Smooth muscle cell (in vitro differentiated cells): ENCODE measurements at regions not wholly inside any gene's neighbourhood (a gene's known extent, or its start where the extent isn't known, plus 50 kb on each side); places are given as distances from the start of the nearest gene placed in this dataset.

Source experiments
- DNase-seq: peaks from one replicate; lab custom pipeline; 2025; ENCODE audit not compliant: unreplicated experiment; lab: John Stamatoyannopoulos, UW
- H2AFZ ChIP-seq: fragments of 200-600 bp; sonication (generic); 2 replicates; pipeline ENCODE4 v1.6.0; 2016; ENCODE audit warnings: antibody characterized with exemption, low read depth, mild to moderate bottlenecking
- H3F3A ChIP-seq: fragments of 200-600 bp; sonication (generic); 2 replicates; pipeline ENCODE4 v1.6.0; 2017; ENCODE audit warnings: antibody characterized with exemption, low read depth
- H3K27ac ChIP-seq: fragments of 200-600 bp; sonication (generic); 2 replicates; pipeline ENCODE4 v1.5.1; 2016; ENCODE audit warnings: low read depth, mild to moderate bottlenecking
- H3K27me3 ChIP-seq: fragments of 200-600 bp; sonication (generic); 2 replicates; pipeline ENCODE4 v1.6.1; 2016; ENCODE audit warnings: low read depth, mild to moderate bottlenecking
- H3K36me3 ChIP-seq: fragments of 200-600 bp; sonication (generic); 2 replicates; pipeline ENCODE4 v1.5.1; 2016; ENCODE audit warnings: low read depth
- H3K4me1 ChIP-seq: fragments of 200-600 bp; sonication (generic); 2 replicates; pipeline ENCODE4 v1.5.1; 2016; ENCODE audit warnings: low read depth
- H3K4me2 ChIP-seq: fragments of 200-600 bp; sonication (generic); 2 replicates; pipeline ENCODE4 v1.6.0; 2016; ENCODE audit warnings: mild to moderate bottlenecking
- H3K4me3 ChIP-seq: fragments of 200-600 bp; sonication (generic); 2 replicates; pipeline ENCODE4 v1.5.1; 2016; ENCODE audit warnings: mild to moderate bottlenecking
- H3K79me2 ChIP-seq: fragments of 200-600 bp; sonication (generic); 2 replicates; pipeline ENCODE4 v1.6.0; 2016; ENCODE audit warnings: low read depth, mild to moderate bottlenecking
- H3K9ac ChIP-seq: fragments of 200-600 bp; sonication (generic); 2 replicates; pipeline ENCODE4 v1.6.0; 2016; ENCODE audit warnings: low read depth
- H3K9me3 ChIP-seq: fragments of 200-600 bp; sonication (generic); replicated peaks from 2 replicates; pipeline ENCODE4 v1.5.1; 2016; ENCODE audit warnings: low read depth
- H4K20me1 ChIP-seq: fragments of 200-600 bp; sonication (generic); 2 replicates; pipeline ENCODE4 v1.6.0; 2016; ENCODE audit warnings: low read depth
- WGBS: methylation state at CpG from one replicate; pipeline ENCODE4 v1.1.7; 2016; ENCODE audit warnings: low lambda C conversion rate; 5-methylcytosine and 5-hydroxymethylcytosine counted together
- TF ChIP-seq, protein P1 (sequence below): fragments of 200-600 bp; sonication (generic); IDR thresholded peaks from 2 replicates; pipeline ENCODE4 v1.5.1; 2017; ENCODE audit warnings: borderline replicate concordance, mild to moderate bottlenecking, antibody characterized with exemption; ENCODE audit not compliant: insufficient read depth, poor library complexity, severe bottlenecking

DNA sequence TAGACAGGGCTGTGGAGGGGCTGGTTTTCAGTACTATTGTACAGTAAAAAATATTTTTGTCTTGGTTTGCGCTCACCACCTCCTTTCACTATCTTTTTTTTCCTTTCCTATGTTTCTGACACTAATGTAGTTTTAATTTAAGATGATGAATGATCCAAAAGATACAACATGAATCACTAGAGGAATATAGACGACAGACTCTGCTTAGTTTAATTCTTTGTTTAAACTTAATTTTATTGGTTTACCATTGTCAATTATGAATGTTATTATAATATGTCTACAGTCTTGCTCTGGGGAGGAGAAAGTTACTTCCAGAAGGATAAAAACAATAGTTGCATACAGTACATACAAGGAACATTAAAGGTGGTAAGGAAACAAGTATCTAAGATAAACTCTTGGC, 682.4 kb upstream of the ADGRL4 start:
- Histone ChIP-seq H3K4me2 (no peak overlapping the region), H3K27me3 (no peaks in the 10 kb centered on the region), H3K79me2 (no peaks in the 10 kb centered on the region), H2AFZ (no peak overlapping the region), H3K36me3 (no peaks in the 10 kb centered on the region), H3K4me3 (no peak overlapping the region), H3K9me3 (no peaks in the 10 kb centered on the region), H3F3A (no peaks in the 10 kb centered on the region), H3K9ac (no peak overlapping the region), H3K27ac (no peak overlapping the region), H3K4me1 (no peaks in the 10 kb centered on the region), H4K20me1 (no peaks in the 10 kb centered on the region)
- DNase-seq, result no peak
- WGBS, result 94% methylated on average over 2 of the region's 2 CpGs
- TF ChIP-seq, protein P1, sequence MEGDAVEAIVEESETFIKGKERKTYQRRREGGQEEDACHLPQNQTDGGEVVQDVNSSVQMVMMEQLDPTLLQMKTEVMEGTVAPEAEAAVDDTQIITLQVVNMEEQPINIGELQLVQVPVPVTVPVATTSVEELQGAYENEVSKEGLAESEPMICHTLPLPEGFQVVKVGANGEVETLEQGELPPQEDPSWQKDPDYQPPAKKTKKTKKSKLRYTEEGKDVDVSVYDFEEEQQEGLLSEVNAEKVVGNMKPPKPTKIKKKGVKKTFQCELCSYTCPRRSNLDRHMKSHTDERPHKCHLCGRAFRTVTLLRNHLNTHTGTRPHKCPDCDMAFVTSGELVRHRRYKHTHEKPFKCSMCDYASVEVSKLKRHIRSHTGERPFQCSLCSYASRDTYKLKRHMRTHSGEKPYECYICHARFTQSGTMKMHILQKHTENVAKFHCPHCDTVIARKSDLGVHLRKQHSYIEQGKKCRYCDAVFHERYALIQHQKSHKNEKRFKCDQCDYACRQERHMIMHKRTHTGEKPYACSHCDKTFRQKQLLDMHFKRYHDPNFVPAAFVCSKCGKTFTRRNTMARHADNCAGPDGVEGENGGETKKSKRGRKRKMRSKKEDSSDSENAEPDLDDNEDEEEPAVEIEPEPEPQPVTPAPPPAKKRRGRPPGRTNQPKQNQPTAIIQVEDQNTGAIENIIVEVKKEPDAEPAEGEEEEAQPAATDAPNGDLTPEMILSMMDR, result no peak

DNA sequence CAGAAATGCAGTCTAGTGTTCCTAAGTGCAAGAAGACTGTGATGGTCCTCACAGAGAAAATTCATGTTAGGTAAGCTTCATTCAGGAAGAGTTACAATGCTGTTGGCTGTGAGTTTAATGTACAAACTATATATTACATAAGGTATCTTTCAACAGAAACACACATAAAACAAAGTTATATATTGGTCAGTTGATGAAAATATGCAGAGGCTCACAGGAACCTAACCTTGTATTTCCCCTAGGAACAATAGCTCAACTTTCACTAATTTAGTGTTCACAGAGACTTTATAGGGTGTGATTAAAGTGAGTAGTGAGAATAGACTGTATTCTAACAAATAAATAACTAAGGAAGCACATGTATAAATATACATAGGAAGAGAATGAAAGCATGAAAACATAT, 676.9 kb upstream of the ADGRL4 start:
- no peak overlapping the region for H3K4me3 ChIP-seq
- no peaks in the 10 kb centered on the region for H4K20me1 ChIP-seq
- no peak overlapping the region for H2AFZ ChIP-seq
- H3K4me2 ChIP-seq, result no peak overlapping the region
- H3K9me3 ChIP-seq, result peaks cover 4% of the 10 kb centered on the region
- TF ChIP-seq, protein P1, result no peak
- no peaks in the 10 kb centered on the region for H3K27me3 ChIP-seq
- H3K9ac ChIP-seq, result no peak overlapping the region
- no peaks in the 10 kb centered on the region for H3K4me1 ChIP-seq
- H3K36me3 ChIP-seq, result no peaks in the 10 kb centered on the region
- H3K79me2 ChIP-seq, result no peaks in the 10 kb centered on the region
- no peak for DNase-seq
- no peaks in the 10 kb centered on the region for H3F3A ChIP-seq
- H3K27ac ChIP-seq, result no peak overlapping the region

DNA sequence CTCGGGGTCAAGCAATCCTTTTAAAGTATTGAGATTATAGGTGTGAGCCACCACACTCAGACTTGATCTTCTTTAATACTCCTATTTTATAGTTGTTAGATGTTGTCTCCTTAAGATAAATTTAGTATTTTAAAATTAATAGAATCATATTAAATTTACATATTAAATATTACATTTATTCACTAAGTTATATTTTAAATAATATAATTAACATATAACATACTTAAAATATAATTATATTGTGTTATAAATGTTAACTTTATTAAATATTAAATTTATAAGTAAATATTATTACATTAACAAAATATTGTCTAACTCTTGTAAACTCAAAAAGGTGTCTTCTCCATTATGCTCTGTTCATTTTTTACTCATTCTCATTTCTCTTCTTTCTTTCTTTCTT, 675.9 kb upstream of the ADGRL4 start:
- H3K9me3 ChIP-seq, result peaks cover 4% of the 10 kb centered on the region
- H3K36me3 ChIP-seq, result no peaks in the 10 kb centered on the region
- H3K27me3 ChIP-seq, result no peaks in the 10 kb centered on the region
- H3K4me3 ChIP-seq, result no peak overlapping the region
- no peaks in the 10 kb centered on the region for H4K20me1 ChIP-seq
- no peak overlapping the region for H3K4me2 ChIP-seq
- DNase-seq, result no peak
- H3K27ac ChIP-seq, result no peak overlapping the region
- H2AFZ ChIP-seq, result no peak overlapping the region
- H3K9ac ChIP-seq, result no peak overlapping the region
- 92% methylated on average over 1 of the region's 1 CpG for WGBS
- H3F3A ChIP-seq, result no peaks in the 10 kb centered on the region
- TF ChIP-seq, protein P1, result no peak
- H3K4me1 ChIP-seq, result no peaks in the 10 kb centered on the region
- no peaks in the 10 kb centered on the region for H3K79me2 ChIP-seq

DNA sequence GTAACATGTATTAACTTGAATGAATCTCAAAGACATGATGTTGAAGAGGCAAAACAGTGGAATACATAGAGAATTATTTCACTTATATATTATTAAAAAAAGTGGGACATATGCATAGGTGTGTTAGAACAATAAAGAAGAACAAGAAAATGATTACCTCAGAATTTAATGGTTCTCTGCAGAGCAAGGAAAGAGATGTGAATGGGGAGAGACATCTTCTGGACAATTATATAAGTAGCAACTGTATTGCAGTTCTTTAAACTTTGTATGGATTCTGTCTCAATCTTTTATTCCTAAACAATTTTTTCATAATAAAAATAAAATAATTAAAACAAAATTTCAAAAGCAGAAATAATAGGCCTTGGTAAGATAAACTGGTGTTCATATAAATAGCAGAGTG, 674.9 kb upstream of the ADGRL4 start:
- TF ChIP-seq, protein P1, result no peak
- H3F3A ChIP-seq, result no peaks in the 10 kb centered on the region
- no peak overlapping the region for H3K4me2 ChIP-seq
- H3K27ac ChIP-seq, result no peak overlapping the region
- no peaks in the 10 kb centered on the region for H3K27me3 ChIP-seq
- H3K4me3 ChIP-seq, result no peak overlapping the region
- no peaks in the 10 kb centered on the region for H4K20me1 ChIP-seq
- H3K9me3 ChIP-seq, result peaks cover 4% of the 10 kb centered on the region
- H3K4me1 ChIP-seq, result no peaks in the 10 kb centered on the region
- no peaks in the 10 kb centered on the region for H3K36me3 ChIP-seq
- H2AFZ ChIP-seq, result no peak overlapping the region
- no peaks in the 10 kb centered on the region for H3K79me2 ChIP-seq
- DNase-seq, result no peak
- H3K9ac ChIP-seq, result no peak overlapping the region
